Hematopoietic multipotent progenitor cell treated with erythropoietin and hydrocortisone succinate and interleukin-3 and kit ligand, for 17 days (in vitro differentiated cells): ENCODE measurements at regions not wholly inside any gene's neighbourhood (a gene's known extent, or its start where the extent isn't known, plus 50 kb on each side); places are given as distances from the start of the nearest gene placed in this dataset.
"Not testable (repeated sequence)": the region's sequence is repeated elsewhere in the genome, so short reads cannot be mapped to it uniquely, and the experiment has no call there.

ENCODE experiments used
- DNase-seq: peaks from one replicate; pipeline ENCODE4 v3.0.0-alpha.2; 2015; ENCODE audit warnings: low spot score

DNA sequence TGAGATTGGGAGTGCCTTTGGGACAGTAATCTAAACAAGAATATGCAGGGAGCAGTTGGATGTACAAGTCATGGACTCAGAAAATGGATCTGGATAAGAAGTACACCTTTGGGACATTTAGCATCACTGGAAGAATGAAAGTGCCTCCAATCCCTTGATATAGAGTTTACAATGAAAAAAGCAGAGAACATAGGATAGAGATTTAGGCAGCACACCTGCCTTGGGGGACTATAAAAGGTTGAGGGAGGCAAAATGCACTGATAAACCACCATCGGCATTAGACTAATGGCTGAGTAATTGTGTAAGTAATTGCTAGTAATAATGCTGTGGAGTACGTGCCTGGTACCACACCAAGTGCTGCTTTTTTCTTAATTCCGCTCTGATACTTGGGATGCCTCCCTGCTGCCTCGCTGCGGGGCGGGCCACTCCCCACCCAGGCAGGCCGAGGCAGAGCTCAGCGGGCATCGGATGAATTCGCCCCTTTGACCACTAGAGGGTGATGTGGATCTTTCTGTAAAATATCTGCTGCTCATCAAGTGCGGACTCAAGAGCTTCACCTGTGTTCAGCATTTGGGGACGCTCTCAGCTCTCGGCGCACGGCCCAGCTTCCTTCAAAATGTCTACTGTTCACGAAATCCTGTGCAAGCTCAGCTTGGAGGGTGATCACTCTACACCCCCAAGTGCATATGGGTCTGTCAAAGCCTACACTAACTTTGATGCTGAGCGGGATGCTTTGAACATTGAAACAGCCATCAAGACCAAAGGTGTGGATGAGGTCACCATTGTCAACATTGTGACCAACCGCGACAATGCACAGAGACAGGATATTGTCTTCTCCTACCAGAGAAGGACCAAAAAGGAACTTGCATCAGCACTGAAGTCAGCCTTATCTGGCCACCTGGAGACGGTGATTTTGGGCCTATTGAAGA lies 99.9 kb downstream of the ANKRD18B start:
- DNase-seq = peak; percentile 93

DNA sequence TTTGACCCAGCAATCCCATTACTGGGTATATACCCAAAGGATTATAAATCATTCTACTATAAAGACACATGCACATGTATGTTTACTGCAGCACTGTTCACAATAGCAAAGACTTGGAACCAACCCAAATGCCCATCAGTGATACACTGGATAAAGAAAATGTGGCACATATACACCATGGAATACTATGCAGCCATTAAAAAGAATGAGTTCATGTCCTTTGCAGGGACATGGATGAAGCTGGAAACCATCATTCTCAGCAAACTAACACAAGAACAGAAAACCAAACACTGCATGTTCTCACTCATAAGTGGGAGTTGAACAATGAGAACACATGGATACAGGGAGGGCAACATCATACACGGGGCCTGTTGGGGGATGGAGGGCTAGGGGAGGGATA lies 104.3 kb downstream of the ANKRD18B start:
- not testable (repeated sequence) for DNase-seq

DNA sequence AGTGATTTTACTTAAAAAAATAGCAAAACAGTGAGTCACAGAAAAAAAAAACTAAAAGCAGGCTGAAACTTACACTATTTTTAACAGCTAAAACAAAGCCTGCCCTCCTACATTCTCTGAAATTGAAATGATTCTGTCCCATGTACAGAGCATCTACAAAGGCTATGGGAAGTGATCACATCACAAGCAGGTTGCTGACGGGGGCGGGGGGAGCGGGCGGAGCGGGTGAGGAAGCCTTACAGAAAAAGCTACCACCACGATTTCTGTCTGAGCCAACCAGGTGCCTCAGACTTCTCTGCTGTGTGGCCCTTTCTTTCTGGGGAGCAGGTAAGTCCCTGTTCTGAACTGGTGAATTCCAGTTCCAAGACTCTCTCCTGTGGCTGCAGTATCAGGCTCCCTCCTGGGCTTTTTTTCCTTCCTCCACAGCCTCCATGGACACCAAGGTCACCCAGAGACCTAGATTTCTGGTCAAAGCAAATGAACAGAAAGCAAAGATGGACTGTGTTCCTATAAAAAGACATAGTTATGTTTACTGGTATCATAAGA lies 104.9 kb downstream of the ANKRD18B start:
- DNase-seq = no peak

DNA sequence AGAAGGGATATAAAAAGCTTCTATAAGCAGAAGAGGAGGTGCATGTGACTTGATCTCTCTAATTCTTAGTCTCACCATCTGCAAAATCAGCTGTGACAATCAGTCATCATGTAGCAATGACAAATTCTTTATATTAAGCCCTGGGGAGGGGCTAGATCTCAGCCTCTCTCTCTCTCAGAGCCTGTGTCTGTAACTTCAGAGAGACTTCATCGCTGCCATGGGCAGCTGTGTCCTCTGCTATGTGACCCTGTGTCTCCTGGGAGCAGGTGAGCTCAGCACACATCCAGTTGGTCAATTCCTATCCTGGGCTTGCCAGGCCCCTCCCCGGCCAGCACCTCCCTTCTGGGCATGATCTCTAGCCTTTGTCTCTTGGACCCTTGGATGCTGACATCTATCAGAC lies 109.6 kb downstream of the ANKRD18B start:
- no peak for DNase-seq

DNA sequence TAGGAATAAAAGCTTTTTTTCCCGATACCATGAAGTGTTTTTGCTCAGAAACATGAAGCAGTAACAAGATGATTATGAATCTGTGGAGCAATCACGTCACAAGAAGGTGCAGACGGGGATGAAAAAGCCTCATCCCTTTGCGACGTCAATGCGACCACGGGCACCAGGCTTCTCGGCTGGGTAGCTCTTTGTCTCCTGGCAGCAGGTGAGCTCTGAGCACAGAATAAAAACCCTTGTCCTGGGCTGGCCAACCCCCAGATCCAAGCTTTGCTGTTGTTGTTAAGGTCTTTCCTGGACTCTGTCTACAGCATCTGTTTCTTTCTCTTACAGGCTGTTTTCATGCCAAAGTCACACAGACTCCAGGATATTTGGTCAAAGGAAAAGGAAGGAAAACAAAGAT lies 113.8 kb downstream of the ANKRD18B start:
- no peak for DNase-seq

DNA sequence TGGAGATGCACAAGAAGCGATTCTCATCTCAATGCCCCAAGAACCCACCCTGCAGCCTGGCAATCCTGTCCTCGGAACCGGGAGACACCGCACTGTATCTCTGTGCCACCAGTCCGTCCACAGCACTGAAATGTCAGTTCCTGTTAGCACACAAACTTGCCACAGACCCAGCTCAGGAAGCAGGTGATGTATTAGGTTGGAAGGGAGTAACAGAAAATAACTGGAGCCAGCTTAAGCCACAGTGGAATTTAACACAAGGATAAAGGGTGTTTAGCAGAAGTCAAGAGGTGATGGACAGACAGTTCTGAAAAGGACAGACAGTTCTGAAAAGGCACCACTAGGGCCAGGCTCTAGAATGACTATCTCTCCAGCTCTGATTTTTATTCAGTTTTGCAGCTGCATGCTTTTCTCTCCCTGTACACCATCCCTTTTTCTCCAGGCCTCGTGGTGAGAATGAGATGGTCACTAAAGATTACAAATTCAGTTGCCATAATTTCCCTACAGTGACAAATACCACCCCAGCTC lies 114.4 kb downstream of the ANKRD18B start:
- DNase-seq = no peak

DNA sequence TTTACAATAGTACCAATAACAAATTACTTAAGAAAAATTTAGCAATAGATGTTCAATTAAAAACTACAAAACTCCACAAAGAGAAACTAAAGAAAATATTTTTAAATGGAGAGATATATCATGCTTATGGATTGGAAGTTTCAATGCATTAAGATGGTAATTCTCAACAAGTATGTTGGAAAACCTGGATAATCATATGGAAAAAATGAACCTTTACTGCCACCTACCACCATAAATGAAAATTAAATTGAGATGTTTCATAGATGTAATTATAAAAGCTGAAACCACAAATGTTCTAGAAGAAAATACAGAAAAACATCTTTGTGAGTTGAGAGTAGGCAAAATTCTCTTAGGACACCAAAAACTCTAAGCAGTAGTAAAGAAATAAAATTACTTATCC lies 121.7 kb downstream of the ANKRD18B start:
- DNase-seq = peak; percentile 12

DNA sequence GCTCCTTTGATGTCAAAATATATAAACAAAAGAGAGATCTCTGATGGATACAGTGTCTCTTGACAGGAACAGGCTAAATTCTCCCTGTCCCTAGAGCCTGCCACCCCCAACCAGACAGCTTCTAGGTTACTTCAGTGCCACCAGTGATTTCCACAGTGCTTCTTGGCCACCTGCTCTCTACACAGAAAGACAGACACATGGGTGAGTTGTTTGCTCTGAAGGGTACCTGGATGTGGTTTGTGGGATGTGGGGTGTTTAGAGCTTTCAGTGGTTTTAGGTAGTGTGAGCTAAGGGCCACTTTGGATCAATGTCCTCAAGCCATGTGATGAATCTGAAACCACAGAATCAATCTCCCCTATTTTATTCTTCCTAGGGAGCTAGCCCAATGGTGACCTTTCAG lies 125.4 kb downstream of the ANKRD18B start:
- no peak for DNase-seq

DNA sequence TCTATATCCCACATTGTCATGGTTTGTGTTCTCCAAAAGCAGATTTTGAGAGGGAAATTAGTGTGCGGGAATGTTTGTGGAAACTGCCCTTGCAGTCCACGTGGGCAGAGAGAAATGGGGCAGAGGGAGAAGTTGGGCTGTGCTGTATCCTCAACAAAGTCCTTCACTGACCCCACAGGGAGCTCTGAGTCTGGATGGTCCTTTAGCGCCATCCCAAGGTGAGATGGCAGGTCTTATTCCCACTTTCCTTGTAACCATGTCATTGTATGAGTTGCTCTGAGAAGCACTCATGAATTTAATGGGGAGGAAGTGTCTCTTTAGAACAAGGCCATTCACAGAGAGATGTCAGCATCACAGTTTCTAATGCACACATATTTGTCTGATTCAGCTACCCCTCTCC lies 127.1 kb downstream of the ANKRD18B start:
- DNase-seq = no peak

DNA sequence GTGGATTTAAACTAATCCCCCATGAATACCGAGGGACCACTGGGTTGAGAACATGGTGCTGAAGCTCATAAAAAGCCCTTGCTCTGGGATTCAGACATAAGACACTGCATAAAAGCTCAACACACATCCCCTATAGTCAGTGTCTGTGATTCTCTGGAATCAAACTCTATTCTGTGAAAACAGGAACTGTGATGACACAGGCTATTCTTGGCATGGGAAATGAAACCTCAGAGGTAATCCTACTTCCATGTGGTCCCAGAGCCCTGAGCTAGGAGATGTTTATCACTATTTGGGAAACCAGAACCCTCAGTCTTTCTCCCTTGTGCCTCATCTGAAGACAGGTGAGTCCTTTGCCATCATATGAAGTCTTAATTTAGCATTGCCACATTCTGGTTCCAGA lies 135.4 kb upstream of the PRSS3 start:
- DNase-seq = no peak

DNA sequence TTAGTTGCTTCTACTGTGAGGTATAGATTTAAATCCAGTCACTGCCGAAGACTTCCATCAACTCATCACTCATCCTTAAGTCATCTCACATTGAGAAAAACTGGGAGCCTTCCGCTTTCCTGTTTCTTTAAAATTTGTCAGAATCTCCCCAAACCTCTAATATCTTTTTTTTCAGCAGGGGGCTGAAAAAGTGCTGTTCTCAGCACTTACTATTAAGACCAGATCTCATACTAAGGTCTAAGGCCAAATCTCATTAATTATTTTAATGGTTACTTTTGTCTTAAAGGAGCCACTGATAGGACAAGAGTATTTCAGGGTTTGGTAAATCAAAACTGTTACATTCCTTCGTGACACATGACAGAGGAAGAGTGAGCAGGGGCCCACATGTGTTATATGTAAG lies 134.6 kb upstream of the PRSS3 start:
- no peak for DNase-seq

DNA sequence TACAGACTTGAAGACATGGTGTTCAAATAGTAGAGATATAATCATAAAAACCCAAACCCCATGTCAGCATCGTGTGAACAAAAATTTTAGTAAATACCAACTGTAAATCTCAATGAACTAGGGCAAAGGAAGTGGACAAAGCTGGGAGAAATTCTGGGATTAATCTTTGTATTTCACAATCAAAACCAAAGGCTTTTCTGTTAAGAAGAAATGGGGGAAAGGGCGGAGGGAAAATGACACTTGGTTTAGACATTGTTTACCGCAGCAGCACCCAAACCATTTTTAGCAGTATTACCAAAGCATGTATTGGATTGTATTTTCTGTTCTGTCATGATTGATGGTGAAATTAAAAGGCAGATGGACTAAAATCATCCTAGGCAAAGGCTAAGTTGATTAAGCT lies 134.2 kb upstream of the PRSS3 start:
- no peak for DNase-seq

DNA sequence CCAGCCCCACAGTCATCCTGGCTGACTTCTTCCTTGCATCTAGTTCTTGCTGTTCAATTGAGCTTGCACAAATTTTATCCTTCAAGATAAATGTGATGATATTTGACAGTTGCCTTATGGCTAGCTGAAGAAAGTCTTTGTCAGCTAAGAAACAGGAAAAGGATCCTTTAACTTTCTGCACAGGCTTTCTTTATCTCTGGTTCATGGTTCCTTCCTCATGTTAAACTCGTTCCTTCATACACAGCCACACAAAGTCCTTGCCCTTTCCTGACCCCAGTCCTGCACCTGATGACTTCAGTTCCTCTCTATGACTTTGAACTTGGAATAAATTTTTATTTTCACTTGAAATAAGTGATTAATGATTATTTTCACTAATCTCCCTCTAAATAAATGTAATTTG lies 132.5 kb upstream of the PRSS3 start:
- no peak for DNase-seq

DNA sequence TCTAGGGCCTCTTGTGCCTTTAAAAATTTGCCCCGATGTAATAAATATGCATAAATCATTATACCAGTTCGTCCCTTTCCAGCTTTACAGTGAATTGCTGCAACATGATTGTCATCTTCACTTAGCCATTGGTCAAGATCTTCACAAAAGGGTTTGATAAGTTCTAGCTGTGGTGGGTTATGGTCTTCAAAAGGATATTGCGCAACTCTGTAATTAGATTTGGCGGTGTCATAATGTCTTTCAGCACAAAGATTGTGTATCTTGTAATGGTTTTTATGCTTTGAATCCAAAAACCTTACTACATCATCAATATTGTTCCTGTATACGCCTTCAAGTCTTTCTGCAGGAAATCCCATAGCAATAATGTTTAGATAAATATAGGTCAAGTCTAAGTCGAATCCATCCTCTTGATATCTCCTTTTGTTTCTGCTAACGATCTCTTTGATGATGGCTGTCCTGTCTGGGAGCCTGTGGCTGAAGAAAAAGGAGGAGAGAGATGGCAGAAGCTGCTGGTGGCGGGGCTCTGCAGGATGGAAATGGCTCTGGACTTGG lies 119.1 kb upstream of the PRSS3 start:
- not testable (repeated sequence) for DNase-seq

DNA sequence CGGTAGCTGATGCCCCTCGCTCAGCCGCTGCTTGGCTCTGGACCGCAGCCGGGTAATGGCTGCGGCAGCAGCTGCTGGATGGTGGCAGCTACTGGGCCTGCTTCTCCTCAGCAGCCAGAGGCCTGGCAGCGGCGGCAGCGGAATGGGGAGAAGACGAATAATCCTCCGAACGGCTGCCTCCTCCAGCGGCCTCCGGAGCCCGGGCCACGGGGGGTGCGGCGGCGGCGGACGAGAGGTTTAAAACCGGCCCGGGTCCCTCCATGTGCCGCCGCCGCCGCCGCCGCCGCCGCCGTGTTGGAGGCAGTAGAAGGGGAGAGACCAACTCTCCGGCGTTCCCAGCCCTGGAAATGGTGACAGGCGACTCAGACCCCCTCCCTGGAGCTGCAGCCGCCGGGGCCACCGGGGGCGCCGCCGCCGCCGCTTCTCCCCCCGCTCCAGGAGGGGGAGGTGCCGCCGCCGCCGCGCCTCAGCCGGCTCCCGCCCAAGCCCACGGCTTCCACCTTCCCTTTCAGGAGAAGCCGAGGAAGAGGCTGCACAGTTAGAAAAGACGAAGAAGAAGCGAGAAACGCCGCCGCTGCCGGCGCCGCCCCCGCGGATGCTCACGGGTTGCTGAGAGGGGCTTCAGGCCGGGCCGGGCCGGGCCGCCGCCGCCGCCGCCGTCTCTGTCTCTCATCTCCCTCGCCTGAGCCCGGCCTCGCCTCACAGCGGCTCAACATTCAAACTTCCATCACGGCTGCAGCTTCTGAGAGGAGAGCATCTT lies 118.4 kb upstream of the PRSS3 start:
- peak; percentile 9 for DNase-seq

DNA sequence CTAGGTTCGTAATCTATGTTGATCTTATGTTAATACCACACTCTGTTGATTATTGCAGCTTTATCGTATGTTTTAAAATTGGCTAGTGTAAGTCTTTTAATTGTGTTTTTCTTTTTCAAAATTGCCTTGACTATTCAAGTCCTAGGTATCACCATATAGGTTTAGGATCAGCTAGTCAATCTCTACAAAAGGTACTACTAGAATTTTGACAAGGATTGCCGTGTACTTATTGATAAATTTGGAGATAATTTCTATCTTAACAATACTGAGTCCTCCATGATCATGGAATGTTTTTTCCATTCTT lies 117.9 kb upstream of the PRSS3 start:
- DNase-seq = no peak

DNA sequence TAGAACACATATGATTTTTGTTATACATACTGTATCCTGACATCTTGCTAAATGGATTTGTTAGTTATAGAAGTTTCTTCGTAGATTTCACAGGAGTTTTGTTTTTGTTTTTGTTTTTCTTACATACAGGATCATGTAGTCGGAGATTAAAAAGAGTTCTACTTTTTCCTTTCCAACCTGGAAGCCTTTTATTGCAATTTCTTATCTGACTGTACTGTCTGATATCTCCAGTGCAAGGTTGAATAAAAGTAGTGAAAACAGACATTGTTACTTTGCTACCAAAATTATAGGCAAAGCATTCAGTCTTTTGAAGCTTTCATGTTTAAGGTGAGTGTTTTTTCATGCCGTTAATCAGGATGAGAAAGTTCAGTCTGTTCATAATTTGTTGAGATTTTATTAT lies 117.4 kb upstream of the PRSS3 start:
- no peak for DNase-seq

DNA sequence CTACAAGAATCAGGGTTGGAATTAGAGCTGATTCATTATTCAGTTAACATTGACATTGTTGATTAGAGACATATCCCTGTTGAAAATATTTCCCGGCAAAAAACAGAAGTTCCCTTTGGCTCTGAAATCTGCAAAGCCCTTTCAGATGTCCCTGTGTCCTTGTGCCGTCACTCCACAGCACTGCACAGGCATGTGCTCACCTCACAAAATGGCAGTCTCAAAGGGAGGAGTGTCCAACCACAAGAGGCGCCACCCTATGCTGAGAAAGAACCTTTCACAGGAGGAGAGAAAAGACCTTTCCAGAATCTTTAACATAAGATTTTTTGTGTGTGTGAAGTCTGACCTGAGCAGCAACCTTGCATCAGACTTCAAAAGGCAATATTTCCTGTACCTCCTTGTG lies 112.8 kb upstream of the PRSS3 start:
- no peak for DNase-seq

DNA sequence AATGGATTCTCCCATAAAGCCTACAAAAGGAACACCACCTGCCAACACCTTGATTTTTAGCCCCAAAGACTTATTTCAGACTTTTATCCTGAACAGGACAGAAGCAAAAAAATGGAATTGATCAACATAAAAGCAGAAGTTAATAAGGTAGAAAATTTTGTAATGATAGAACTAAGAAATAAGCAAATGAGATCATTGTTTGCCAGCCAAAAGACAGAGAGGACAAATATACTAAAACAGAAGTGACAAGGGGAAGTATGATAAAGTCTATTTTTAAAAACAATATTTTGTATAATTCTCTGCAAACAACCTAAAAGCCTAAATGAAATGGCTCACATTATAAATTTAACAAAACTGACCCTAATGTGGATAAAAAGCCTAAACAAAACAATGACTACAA lies 110.5 kb upstream of the PRSS3 start:
- DNase-seq = no peak

DNA sequence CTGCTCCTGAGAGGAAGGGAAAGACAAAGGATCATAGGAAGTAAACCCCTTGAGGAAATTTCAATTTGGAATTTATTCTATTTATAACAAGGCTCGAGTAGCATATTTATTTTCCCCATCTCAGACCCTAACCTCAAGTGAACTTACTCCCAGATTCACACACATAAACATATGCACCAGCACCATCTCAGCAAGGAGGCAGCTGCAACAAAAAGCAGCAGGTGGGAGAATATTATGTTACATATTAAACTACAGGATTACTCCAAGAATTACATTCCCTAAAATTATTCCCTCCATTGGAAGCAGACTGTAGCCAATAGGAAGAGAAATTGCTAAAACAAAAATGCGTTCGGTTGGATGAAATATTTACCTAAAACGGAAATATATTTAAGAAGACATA lies 108.4 kb upstream of the PRSS3 start:
- no peak for DNase-seq

DNA sequence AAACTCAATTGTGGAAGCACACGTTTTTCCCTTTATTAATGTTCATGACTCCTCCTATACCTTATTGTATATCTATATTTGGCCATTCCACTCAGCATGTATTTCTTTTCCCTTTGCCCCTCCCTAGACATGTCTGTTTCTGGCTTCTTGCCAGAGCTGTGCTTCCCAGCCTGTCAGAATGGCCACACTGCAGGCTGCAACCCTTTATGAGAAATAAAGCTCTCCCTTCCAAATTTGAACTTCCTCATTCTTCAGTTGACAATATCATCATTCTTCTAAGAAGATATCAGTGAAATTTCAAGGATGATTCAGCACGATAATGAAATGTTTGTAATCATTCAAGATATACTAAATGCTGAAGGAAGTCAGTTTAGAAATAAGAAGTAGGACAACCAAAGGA lies 107.6 kb upstream of the PRSS3 start:
- peak; percentile 47 for DNase-seq

DNA sequence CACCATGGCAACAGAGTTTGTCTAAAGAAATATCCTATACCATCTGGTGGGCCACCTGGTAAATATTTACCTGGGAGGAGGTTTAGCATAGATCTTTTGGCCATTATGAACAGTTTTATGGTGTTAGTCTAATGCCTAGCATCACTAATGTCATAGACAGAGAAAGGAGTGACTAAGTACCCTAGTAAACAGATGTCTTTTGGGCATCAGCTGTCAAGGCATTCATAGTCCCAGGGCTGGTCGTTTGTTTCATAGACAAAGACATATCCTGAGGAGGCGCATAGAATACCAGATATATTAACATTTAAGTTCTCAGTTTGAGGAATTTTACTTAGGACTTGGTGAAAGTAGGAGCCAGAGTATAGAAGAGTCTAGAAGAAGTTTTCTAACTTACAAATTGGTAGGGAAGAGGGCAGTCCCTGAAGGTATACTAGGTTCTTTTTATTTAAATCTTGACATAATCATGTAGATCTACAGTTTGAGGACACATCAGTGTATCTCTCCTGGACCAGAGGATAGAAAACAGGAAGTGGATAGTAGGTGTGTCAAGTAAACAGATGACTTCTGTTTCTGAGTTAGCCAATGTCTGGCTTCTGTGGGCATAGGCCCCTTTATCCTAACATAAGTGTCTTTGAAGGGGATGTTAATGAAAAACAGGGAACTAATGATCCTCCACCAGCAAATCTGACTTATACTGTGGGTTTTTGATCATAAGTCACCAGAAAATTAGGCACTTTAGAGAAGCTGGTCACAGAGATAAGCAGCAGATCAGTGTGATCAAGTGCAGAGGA lies 105.0 kb upstream of the PRSS3 start:
- DNase-seq = no peak
